Prostate gland (tissue), 2 donors: ENCODE measurements at regions not wholly inside any gene's neighbourhood (a gene's known extent, or its start where the extent isn't known, plus 50 kb on each side); places are given as distances from the start of the nearest gene placed in this dataset.

Experiments
- DNase-seq: peaks from one replicate; pipeline ENCODE4 v3.0.0-alpha.2; 2019; ENCODE audit warnings: low spot score
- H3K27ac ChIP-seq, 2 donors: fragments of 200-600 bp; sonication (generic); 2 replicates each; pipeline ENCODE4 v1.5.1; 2017 to 2019
- H3K27me3 ChIP-seq: fragments of 200-600 bp; sonication (generic); replicated peaks from 2 replicates; pipeline ENCODE4 v1.5.1; 2019; ENCODE audit not compliant: insufficient read depth
- H3K36me3 ChIP-seq, 2 donors: fragments of 200-600 bp; sonication (generic); 1 replicate in 1 of 2; 2 replicates in 1 of 2; pipeline versions ENCODE4 v1.5.1 to v1.8.1; 2017 to 2019
- H3K4me1 ChIP-seq: fragments of 200-600 bp; sonication (generic); replicated peaks from 2 replicates; pipeline ENCODE4 v1.5.1; 2019
- H3K4me3 ChIP-seq, 2 donors: fragments of 200-600 bp; sonication (generic); 2 replicates each; pipeline ENCODE4 v1.5.1; 2017 to 2019
- H3K9me3 ChIP-seq: fragments of 200-600 bp; sonication (generic); 2 replicates; pipeline ENCODE4 v1.5.1; 2017
- POLR2A ChIP-seq: fragments of 450-650 bp; IDR thresholded peaks from one replicate; pipeline ENCODE4 v1.6.1; 2016; ENCODE audit warnings: antibody characterized with exemption, mild to moderate bottlenecking
- POLR2AphosphoS5 ChIP-seq: sonication (generic); formaldehyde crosslinking; IDR thresholded peaks from one replicate; pipeline ENCODE4 v1.6.1; 2017; ENCODE audit warnings: antibody characterized with exemption
- WGBS: methylation state at CpG from one replicate; pipeline ENCODE4 v1.1.5; 2018; 5-methylcytosine and 5-hydroxymethylcytosine counted together
- intact Hi-C: fragments of 100-400 bp; cut with DNase I; formaldehyde crosslinking; loops from one replicate; pipeline ENCODE4 v1.14.2; 2022
- TF ChIP-seq, protein P1 (sequence below), 4 experiments: fragments of 200-600 bp in 2 of 4; fragments of 450-650 bp in 2 of 4; sonication (generic) in 2 of 4; IDR thresholded peaks; 1 replicate in 3 of 4; 2 replicates in 1 of 4; pipeline ENCODE4 v1.5.1; 2016 to 2019; ENCODE audit warnings: antibody characterized with exemption in 4 of 4, mild to moderate bottlenecking in 2 of 4, moderate library complexity in 2 of 4

DNA sequence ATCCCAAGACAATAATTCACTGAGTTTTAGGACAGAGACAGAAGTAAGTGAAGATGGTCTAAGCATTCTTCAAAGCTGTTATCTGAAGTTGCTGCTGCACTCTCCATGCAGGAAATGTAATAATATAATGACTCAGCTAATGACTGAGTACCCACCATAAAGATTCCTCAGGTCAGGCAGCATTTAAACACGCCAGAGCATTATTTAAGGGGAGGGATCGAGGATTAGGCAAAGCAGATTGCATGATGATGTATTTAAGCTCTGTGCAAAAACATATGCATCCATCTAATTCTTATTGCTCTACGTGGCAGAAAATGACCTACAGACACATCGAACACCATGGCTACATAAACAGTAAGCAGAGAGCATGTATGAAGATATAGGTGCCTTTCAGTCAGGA, 216.4 kb downstream of the UNC5CL start:
- Histone ChIP-seq H3K36me3 (no peaks in the 10 kb centered on the region), H3K27me3 (no peaks in the 10 kb centered on the region), H3K4me1 (no peaks in the 10 kb centered on the region), H3K9me3 (no peaks in the 10 kb centered on the region), H3K27ac (no peak overlapping the region), H3K4me3 (no peak overlapping the region)
- DNase-seq, result no peak
- intact Hi-C loops, result no loop called here
- WGBS, result 52% methylated on average over 4 of the region's 4 CpGs
- TF ChIP-seq POLR2AphosphoS5 (no peak), POLR2A (no peak)
- TF ChIP-seq, protein P1, sequence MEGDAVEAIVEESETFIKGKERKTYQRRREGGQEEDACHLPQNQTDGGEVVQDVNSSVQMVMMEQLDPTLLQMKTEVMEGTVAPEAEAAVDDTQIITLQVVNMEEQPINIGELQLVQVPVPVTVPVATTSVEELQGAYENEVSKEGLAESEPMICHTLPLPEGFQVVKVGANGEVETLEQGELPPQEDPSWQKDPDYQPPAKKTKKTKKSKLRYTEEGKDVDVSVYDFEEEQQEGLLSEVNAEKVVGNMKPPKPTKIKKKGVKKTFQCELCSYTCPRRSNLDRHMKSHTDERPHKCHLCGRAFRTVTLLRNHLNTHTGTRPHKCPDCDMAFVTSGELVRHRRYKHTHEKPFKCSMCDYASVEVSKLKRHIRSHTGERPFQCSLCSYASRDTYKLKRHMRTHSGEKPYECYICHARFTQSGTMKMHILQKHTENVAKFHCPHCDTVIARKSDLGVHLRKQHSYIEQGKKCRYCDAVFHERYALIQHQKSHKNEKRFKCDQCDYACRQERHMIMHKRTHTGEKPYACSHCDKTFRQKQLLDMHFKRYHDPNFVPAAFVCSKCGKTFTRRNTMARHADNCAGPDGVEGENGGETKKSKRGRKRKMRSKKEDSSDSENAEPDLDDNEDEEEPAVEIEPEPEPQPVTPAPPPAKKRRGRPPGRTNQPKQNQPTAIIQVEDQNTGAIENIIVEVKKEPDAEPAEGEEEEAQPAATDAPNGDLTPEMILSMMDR (IDR thresholded peaks at IDR 0.05), result no peak

DNA sequence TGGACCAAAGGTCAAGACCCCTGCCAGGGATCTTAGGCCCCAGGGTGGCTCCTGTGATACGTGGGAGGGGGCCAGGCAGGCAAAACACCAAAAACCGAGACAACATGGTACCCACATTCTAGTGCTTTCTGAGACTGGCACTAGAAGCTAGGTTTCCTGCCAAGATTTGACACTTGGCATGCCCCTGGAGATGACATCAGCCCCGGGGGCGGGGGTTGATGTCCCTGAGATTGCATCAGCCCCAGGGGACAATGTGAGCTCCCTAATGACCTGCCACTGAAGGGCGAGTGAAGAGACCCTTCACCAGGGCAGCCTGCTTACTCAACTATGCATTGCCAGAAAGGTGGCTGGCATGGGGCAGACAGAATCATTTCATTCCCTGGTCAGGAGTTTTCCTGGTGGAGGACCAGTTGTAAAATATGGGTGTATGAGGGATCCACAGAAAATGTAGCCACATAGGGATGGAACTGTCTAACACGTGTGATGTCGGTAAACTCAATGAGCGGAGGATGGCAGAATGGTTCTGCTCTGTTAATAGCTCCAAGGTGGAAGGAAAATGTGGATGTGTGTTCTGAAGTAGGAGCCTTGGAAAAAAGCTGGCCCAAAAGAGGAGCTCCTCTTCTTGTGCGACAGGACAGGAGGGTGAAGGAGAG, 219.7 kb downstream of the UNC5CL start:
- no peak overlapping the region for H3K4me3 ChIP-seq
- H3K27me3 ChIP-seq, result no peaks in the 10 kb centered on the region
- no peak for DNase-seq
- no peaks in the 10 kb centered on the region for H3K36me3 ChIP-seq
- 66% methylated on average over 9 of the region's 9 CpGs for WGBS
- intact Hi-C loops, result no loop called here
- H3K4me1 ChIP-seq, result no peaks in the 10 kb centered on the region
- H3K27ac ChIP-seq, result no peak overlapping the region
- TF ChIP-seq POLR2A (no peak), POLR2AphosphoS5 (no peak)
- TF ChIP-seq, protein P1 (IDR thresholded peaks at IDR 0.05), result no peak
- no peaks in the 10 kb centered on the region for H3K9me3 ChIP-seq

DNA sequence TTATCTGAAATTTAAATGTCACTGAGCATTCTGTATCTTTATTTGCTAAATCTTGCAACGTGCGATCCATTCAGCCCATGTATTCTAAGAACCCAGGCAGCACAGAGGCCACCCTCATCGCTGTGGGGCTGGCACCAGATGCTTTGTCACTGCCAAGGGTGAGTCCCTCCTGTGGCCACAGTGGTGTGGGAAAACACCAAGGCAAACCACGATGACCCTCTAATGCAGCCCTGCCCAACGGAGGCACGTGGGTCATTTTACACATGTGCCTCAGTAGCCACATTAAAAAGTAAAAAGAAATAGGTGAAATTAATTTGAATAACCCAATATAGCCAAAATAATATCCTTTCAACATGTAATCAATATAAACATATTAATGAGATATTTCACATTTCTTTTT, 221.7 kb downstream of the UNC5CL start:
- TF ChIP-seq POLR2A (no peak), POLR2AphosphoS5 (no peak)
- TF ChIP-seq, protein P1 (IDR thresholded peaks at IDR 0.05), result no peak
- no peak for DNase-seq
- WGBS, result 87% methylated on average over 6 of the region's 6 CpGs

DNA sequence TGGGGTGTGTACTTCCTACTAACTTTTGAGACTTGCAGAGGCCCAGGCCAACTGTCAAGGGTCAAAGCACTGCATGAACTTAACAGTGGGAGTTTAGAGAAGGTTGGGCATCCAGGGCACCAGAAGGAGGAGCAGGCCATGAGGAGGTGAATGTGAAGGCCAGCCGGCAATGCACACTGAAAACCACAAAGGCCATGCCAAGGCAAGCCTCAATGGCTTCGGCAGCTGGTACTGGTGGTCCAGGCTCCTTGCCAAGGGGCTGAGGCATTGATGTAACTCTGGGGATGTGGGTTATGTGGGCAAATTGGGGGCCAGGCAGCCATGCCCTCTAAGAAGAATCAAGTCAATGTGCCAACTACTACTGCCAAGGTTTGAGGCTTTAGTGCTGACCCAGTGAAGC, 222.4 kb downstream of the UNC5CL start:
- H3K4me1 ChIP-seq, result no peaks in the 10 kb centered on the region
- no peaks in the 10 kb centered on the region for H3K27me3 ChIP-seq
- no peaks in the 10 kb centered on the region for H3K9me3 ChIP-seq
- intact Hi-C loops, result no loop called here
- TF ChIP-seq POLR2A, result no peak
- 93% methylated on average over 2 of the region's 2 CpGs for WGBS
- no peak for DNase-seq
- H3K36me3 ChIP-seq, result no peaks in the 10 kb centered on the region
- no peak overlapping the region for H3K27ac ChIP-seq
- no peak overlapping the region for H3K4me3 ChIP-seq

More for the DNA sequence above, 221.7 kb downstream of the UNC5CL start:
- no peaks in the 10 kb centered on the region for H3K9me3 ChIP-seq
- H3K36me3 ChIP-seq, result no peaks in the 10 kb centered on the region
- H3K27me3 ChIP-seq, result no peaks in the 10 kb centered on the region
- no peak overlapping the region for H3K4me3 ChIP-seq
- no peak overlapping the region for H3K27ac ChIP-seq
- intact Hi-C loops, result no loop called here
- H3K4me1 ChIP-seq, result no peaks in the 10 kb centered on the region

DNA sequence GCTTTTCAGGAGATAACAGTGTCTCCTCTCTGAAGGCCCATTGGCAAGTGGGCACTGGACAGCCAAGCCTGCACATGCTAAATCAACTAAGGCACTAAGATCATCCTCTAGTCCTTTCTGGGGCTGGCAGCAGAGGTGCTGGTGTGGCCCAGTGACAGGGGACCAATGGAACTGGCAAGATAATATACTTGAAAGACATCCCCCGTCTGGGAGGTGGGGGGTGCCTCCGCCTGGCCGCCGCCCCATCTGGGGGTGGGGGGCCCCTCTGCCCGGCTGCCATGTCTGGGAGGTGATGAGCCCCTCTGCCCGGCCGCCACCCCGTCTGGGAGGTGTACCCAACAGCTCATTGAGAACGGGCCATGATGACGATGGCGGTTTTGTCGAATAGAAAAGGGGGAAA, 223.3 kb downstream of the UNC5CL start:
- TF ChIP-seq, protein P1 (IDR thresholded peaks at IDR 0.05), result no peak
- TF ChIP-seq POLR2A (no peak), POLR2AphosphoS5 (no peak)
- Histone ChIP-seq H3K9me3 (no peaks in the 10 kb centered on the region), H3K36me3 (no peaks in the 10 kb centered on the region), H3K4me1 (no peaks in the 10 kb centered on the region), H3K4me3 (no peak overlapping the region), H3K27me3 (no peaks in the 10 kb centered on the region), H3K27ac (no peak overlapping the region)
- 94% methylated on average over 12 of the region's 12 CpGs for WGBS
- intact Hi-C loops, result no loop called here
- no peak for DNase-seq
